Prostate gland (tissue), 2 donors: ENCODE measurements at regions not wholly inside any gene's neighbourhood (a gene's known extent, or its start where the extent isn't known, plus 50 kb on each side); places are given as distances from the start of the nearest gene placed in this dataset.

Experiments used
- DNase-seq: peaks from one replicate; pipeline ENCODE4 v3.0.0-alpha.2; 2019; ENCODE audit warnings: low spot score
- H3K27ac ChIP-seq, 2 donors: fragments of 200-600 bp; sonication (generic); 2 replicates each; pipeline ENCODE4 v1.5.1; 2017 to 2019
- H3K27me3 ChIP-seq: fragments of 200-600 bp; sonication (generic); replicated peaks from 2 replicates; pipeline ENCODE4 v1.5.1; 2019; ENCODE audit not compliant: insufficient read depth
- H3K36me3 ChIP-seq, 2 donors: fragments of 200-600 bp; sonication (generic); 1 replicate in 1 of 2; 2 replicates in 1 of 2; pipeline versions ENCODE4 v1.5.1 to v1.8.1; 2017 to 2019
- H3K4me1 ChIP-seq: fragments of 200-600 bp; sonication (generic); replicated peaks from 2 replicates; pipeline ENCODE4 v1.5.1; 2019
- H3K4me3 ChIP-seq, 2 donors: fragments of 200-600 bp; sonication (generic); 2 replicates each; pipeline ENCODE4 v1.5.1; 2017 to 2019
- H3K9me3 ChIP-seq: fragments of 200-600 bp; sonication (generic); 2 replicates; pipeline ENCODE4 v1.5.1; 2017
- CTCF ChIP-seq, 4 experiments: fragments of 200-600 bp in 2 of 4; fragments of 450-650 bp in 2 of 4; sonication (generic) in 2 of 4; IDR thresholded peaks; 1 replicate in 3 of 4; 2 replicates in 1 of 4; pipeline ENCODE4 v1.5.1; 2016 to 2019; ENCODE audit warnings: antibody characterized with exemption in 4 of 4, mild to moderate bottlenecking in 2 of 4, moderate library complexity in 2 of 4
- POLR2A ChIP-seq: fragments of 450-650 bp; IDR thresholded peaks from one replicate; pipeline ENCODE4 v1.6.1; 2016; ENCODE audit warnings: antibody characterized with exemption, mild to moderate bottlenecking
- POLR2AphosphoS5 ChIP-seq: sonication (generic); formaldehyde crosslinking; IDR thresholded peaks from one replicate; pipeline ENCODE4 v1.6.1; 2017; ENCODE audit warnings: antibody characterized with exemption
- WGBS: methylation state at CpG from one replicate; pipeline ENCODE4 v1.1.5; 2018; 5-methylcytosine and 5-hydroxymethylcytosine counted together
- intact Hi-C: fragments of 100-400 bp; cut with DNase I; formaldehyde crosslinking; loops from one replicate; pipeline ENCODE4 v1.14.2; 2022

- DNase-seq = no peak
- Histone ChIP-seq H3K27ac (no peak overlapping the region), H3K36me3 (no peaks in the 10 kb centered on the region), H3K4me1 (no peaks in the 10 kb centered on the region), H3K27me3 (no peaks in the 10 kb centered on the region), H3K4me3 (no peak overlapping the region), H3K9me3 (no peaks in the 10 kb centered on the region)
- intact Hi-C loops = no loop called here
- TF ChIP-seq POLR2AphosphoS5 (no peak), POLR2A (no peak), CTCF (IDR thresholded peaks at IDR 0.05) (no peak)
- 83% methylated on average over 2 of the region's 2 CpGs for WGBS
Measured at GRCh38 chr13:47218611-47219010, 321.8 kb upstream of the HTR2A start.

GRCh38 chr13:47216176-47216822 is 319.4 kb upstream of the HTR2A start:
- Histone ChIP-seq H3K4me3 (no peak overlapping the region), H3K4me1 (no peaks in the 10 kb centered on the region), H3K9me3 (no peaks in the 10 kb centered on the region), H3K27ac (no peak overlapping the region), H3K27me3 (no peaks in the 10 kb centered on the region), H3K36me3 (no peaks in the 10 kb centered on the region)
- TF ChIP-seq POLR2A (no peak), POLR2AphosphoS5 (no peak), CTCF (IDR thresholded peaks at IDR 0.05) (no peak)
- WGBS = 58% methylated on average over 2 of the region's 2 CpGs
- no peak for DNase-seq
- intact Hi-C loops = no loop called here

- no peak overlapping the region for H3K27ac ChIP-seq
- H3K36me3 ChIP-seq = no peaks in the 10 kb centered on the region
- TF ChIP-seq CTCF (IDR thresholded peaks at IDR 0.05) (no peak), POLR2AphosphoS5 (no peak)
- WGBS = 87% methylated on average over 2 of the region's 2 CpGs
- no peaks in the 10 kb centered on the region for H3K27me3 ChIP-seq
- no peaks in the 10 kb centered on the region for H3K9me3 ChIP-seq
- H3K4me1 ChIP-seq = no peaks in the 10 kb centered on the region
- intact Hi-C loops = no loop called here
- H3K4me3 ChIP-seq = no peak overlapping the region
- DNase-seq = no peak
Measured at GRCh38 chr13:47215736-47216135, 318.9 kb upstream of the HTR2A start.

- Histone ChIP-seq H3K9me3 (no peaks in the 10 kb centered on the region), H3K36me3 (no peaks in the 10 kb centered on the region), H3K4me1 (no peaks in the 10 kb centered on the region), H3K4me3 (no peak overlapping the region), H3K27me3 (no peaks in the 10 kb centered on the region), H3K27ac (no peak overlapping the region)
- intact Hi-C loops = no loop called here
- 94% methylated on average over 3 of the region's 3 CpGs for WGBS
- TF ChIP-seq POLR2AphosphoS5 (no peak), POLR2A (no peak), CTCF (IDR thresholded peaks at IDR 0.05) (no peak)
- DNase-seq = no peak
Measured at GRCh38 chr13:47213047-47213446, 316.2 kb upstream of the HTR2A start.

GRCh38 chr13:47211106-47211505 is 314.3 kb upstream of the HTR2A start:
- Histone ChIP-seq H3K4me1 (no peaks in the 10 kb centered on the region), H3K9me3 (no peaks in the 10 kb centered on the region), H3K27ac (no peak overlapping the region), H3K36me3 (no peaks in the 10 kb centered on the region), H3K4me3 (no peak overlapping the region), H3K27me3 (no peaks in the 10 kb centered on the region)
- 24% methylated on average over 5 of the region's 5 CpGs for WGBS
- intact Hi-C loops = no loop called here
- DNase-seq = no peak
- TF ChIP-seq POLR2A = no peak
- no peak for TF ChIP-seq CTCF (IDR thresholded peaks at IDR 0.05)
- TF ChIP-seq POLR2AphosphoS5 = no peak
